ENCODE measurements at regions not wholly inside any gene's neighbourhood (a gene's known extent, or its start where the extent isn't known, plus 50 kb on each side); places are given as distances from the start of the nearest gene placed in this dataset.

DNA sequence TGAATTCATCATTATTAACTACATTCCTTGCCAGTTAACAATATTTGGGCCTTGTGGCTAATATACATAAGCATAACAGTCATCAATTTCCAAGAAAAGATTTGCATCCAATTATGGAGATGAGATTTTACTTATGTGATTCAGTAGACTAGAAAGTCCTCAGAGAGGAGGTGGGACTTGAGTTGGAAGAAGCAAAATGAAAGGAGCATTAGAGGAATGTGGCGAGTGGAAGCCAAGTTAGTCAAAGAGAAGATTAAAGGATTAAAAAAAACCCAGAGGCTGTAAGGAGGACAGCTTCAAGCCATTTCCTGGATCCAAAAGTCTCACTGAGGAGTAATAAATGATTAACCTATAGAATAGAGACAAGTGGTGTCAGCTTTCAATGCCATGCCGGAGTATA is 1099.4 kb upstream of the IGFBP7 start:
- intact Hi-C loops (cut with DNase I, micrococcal nuclease) = no loop called here
- ATAC-seq (no peak), DNase-seq (no peak)
- Histone ChIP-seq H3K4me1 (ENCODE audit: low read depth) (no peaks in the 10 kb centered on the region), H3K36me3 (ENCODE audit: low read depth) (no peaks in the 10 kb centered on the region), H3K4me3 (no peak overlapping the region), H3K9me3 (no peaks in the 10 kb centered on the region)
- TF ChIP-seq, protein P1, sequence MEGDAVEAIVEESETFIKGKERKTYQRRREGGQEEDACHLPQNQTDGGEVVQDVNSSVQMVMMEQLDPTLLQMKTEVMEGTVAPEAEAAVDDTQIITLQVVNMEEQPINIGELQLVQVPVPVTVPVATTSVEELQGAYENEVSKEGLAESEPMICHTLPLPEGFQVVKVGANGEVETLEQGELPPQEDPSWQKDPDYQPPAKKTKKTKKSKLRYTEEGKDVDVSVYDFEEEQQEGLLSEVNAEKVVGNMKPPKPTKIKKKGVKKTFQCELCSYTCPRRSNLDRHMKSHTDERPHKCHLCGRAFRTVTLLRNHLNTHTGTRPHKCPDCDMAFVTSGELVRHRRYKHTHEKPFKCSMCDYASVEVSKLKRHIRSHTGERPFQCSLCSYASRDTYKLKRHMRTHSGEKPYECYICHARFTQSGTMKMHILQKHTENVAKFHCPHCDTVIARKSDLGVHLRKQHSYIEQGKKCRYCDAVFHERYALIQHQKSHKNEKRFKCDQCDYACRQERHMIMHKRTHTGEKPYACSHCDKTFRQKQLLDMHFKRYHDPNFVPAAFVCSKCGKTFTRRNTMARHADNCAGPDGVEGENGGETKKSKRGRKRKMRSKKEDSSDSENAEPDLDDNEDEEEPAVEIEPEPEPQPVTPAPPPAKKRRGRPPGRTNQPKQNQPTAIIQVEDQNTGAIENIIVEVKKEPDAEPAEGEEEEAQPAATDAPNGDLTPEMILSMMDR (IDR thresholded peaks at IDR 0.05) = no peak

DNA sequence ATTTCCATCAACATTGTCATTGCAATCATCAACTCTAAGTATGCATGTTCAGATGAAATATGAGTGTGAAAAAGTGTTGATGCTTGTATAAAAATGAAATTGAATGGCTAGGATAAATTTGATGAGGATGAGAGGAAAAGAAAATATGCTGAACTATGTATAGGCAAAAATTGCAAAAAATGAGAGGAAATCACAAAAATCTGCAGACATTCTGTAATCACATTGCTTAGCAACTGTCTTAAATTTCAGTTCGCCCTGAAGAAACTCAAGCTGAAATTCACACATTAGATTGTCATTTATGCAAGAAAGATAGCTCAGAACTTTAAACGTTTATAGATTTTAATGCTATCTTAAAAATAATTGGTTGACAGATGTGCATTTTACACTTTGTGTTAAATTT is 1098.8 kb upstream of the IGFBP7 start:
- ATAC-seq (no peak), DNase-seq (no peak)
- no peaks in the 10 kb centered on the region for H3K9me3 ChIP-seq
- H3K36me3 ChIP-seq (ENCODE audit: low read depth) = no peaks in the 10 kb centered on the region
- TF ChIP-seq, protein P1 (IDR thresholded peaks at IDR 0.05) = no peak
- H3K4me1 ChIP-seq (ENCODE audit: low read depth) = no peaks in the 10 kb centered on the region
- H3K4me3 ChIP-seq = no peak overlapping the region
- intact Hi-C loops (cut with DNase I, micrococcal nuclease) = no loop called here

DNA sequence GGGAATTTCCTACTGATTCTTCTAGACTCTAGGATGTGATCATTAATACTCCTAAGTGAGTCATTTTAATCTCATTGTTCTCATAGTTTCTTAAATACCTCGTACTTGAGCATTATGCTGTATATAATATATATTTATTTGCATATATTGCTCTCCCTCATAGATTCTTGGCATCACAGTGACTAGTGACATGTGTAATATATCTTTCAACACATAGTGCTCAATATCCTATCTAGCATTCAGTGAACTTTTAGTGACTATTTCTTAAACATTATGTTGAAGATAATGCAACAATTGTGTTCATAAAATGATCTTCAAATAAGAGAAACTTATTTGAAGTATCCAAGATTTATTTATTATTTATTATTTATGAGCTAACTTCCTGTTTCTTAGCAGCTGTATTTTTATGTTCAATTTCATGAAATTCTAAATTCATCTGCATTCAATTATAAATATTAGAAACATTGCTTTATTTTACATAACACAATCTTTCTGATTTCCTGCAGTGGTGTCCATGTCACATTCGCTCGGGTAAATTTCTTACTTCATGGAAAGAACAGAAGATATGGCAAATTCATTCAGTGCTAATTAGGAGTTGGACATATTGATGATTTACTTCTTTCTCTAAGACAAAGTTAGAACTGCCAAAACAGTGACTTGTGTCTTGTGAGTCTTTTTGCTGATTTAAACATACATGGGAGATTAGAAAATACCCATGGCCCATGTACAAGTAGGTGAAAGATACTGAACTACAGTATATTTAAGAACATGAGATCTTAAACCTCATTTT is 1095.5 kb upstream of the IGFBP7 start:
- Histone ChIP-seq H3K9me3 (no peaks in the 10 kb centered on the region), H3K36me3 (ENCODE audit: low read depth) (no peaks in the 10 kb centered on the region), H3K4me1 (ENCODE audit: low read depth) (no peaks in the 10 kb centered on the region), H3K4me3 (no peak overlapping the region)
- TF ChIP-seq, protein P1 (IDR thresholded peaks at IDR 0.05) = no peak
- intact Hi-C loops (cut with DNase I, micrococcal nuclease) = no loop called here
- DNase-seq = no peak
- ATAC-seq = no peak

DNA sequence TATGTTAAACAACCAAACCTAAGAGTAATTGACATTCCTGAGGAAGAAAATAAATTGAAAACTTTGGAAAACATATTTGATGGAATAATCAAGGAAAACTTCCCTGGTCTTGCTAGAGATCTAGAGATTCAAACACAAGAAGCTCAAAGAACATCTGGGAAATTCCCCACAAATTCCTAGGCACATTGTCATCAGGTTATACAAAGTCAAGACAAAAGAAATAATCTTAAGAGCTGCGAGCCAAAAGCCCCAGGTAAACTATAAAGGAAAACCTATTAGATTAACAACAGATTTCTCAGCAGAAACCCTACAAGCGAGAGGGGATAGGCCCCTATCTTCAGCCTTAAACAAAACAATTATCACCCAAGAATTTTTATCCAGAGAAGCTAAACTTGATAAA is 1082.0 kb upstream of the IGFBP7 start:
- no peak for DNase-seq
- H3K36me3 ChIP-seq (ENCODE audit: low read depth) = no peaks in the 10 kb centered on the region
- H3K4me1 ChIP-seq (ENCODE audit: low read depth) = no peaks in the 10 kb centered on the region
- no peaks in the 10 kb centered on the region for H3K9me3 ChIP-seq
- ATAC-seq = no peak
- intact Hi-C loops (cut with DNase I, micrococcal nuclease) = no loop called here
- H3K4me3 ChIP-seq = no peak overlapping the region
- TF ChIP-seq, protein P1 (IDR thresholded peaks at IDR 0.05) = no peak

DNA sequence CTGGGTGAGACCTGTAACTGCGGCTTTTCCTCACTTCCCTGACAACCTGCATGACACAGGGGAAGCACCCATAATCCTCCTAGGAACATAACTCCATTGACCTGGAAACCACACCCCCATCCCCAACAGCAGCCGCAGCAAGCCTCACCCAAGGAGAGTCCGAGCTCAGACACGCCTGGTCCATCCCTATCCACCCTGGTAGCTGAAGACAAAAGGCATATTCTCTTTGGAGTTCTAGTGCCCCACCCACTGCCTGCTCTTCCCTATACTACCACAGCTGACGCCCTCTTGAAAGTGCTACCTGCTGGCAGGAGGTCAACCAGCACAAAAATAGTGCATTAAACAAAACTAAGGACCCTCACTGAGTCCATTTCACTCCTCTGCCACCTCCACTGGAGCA is 1080.9 kb upstream of the IGFBP7 start:
- Histone ChIP-seq H3K36me3 (ENCODE audit: low read depth) (no peaks in the 10 kb centered on the region), H3K9me3 (no peaks in the 10 kb centered on the region), H3K4me1 (ENCODE audit: low read depth) (no peaks in the 10 kb centered on the region), H3K4me3 (no peak overlapping the region)
- TF ChIP-seq, protein P1 (IDR thresholded peaks at IDR 0.05) = no peak
- intact Hi-C loops (cut with DNase I, micrococcal nuclease) = no loop called here
- ATAC-seq (no peak), DNase-seq (no peak)

All from mucosa of descending colon (tissue), 3 donors.